ENCODE measurements at regions not wholly inside any gene's neighbourhood (a gene's known extent, or its start where the extent isn't known, plus 50 kb on each side); places are given as distances from the start of the nearest gene placed in this dataset.

GRCh38 chr22:48891688-48892577, 935.7 kb downstream of the BRD1 start:
- DNase-seq (ENCODE audit: low read depth, low spot score), result peak; percentile 39

GRCh38 chr22:48890693-48891554, 936.7 kb downstream of the BRD1 start:
- in situ Hi-C loops (cut with HindIII; ENCODE audit: low pct_unique_long_range_greater_than_20kb, low sequenced_read_pairs), result no loop called here
- DNase-seq (ENCODE audit: low read depth, low spot score), result no peak

More at GRCh38 chr22:48891688-48892577, 935.7 kb downstream of the BRD1 start:
- in situ Hi-C loops (cut with HindIII; ENCODE audit: low pct_unique_long_range_greater_than_20kb, low sequenced_read_pairs), result no loop called here

- in situ Hi-C loops (cut with HindIII; ENCODE audit: low pct_unique_long_range_greater_than_20kb, low sequenced_read_pairs), result no loop called here
- no peak for DNase-seq (ENCODE audit: low read depth, low spot score)
Measured at GRCh38 chr22:48889887-48890692, 937.6 kb downstream of the BRD1 start.

- in situ Hi-C loops (cut with HindIII; ENCODE audit: low pct_unique_long_range_greater_than_20kb, low sequenced_read_pairs), result no loop called here
- DNase-seq (ENCODE audit: low read depth, low spot score), result no peak
Measured at GRCh38 chr22:48889209-48889830, 938.4 kb downstream of the BRD1 start.

- no peak for DNase-seq (ENCODE audit: low read depth, low spot score)
- in situ Hi-C loops (cut with HindIII; ENCODE audit: low pct_unique_long_range_greater_than_20kb, low sequenced_read_pairs), result no loop called here
Measured at GRCh38 chr22:48888466-48889208, 939.0 kb downstream of the BRD1 start.

- in situ Hi-C loops (cut with HindIII; ENCODE audit: low pct_unique_long_range_greater_than_20kb, low sequenced_read_pairs), result no loop called here
- no peak for DNase-seq (ENCODE audit: low read depth, low spot score)
Measured at GRCh38 chr22:48887394-48888332, 940.0 kb downstream of the BRD1 start.

GRCh38 chr22:48886604-48887393, 940.9 kb downstream of the BRD1 start:
- DNase-seq (ENCODE audit: low read depth, low spot score), result no peak
- in situ Hi-C loops (cut with HindIII; ENCODE audit: low pct_unique_long_range_greater_than_20kb, low sequenced_read_pairs), result no loop called here

GRCh38 chr22:48885919-48886305, 941.8 kb downstream of the BRD1 start:
- in situ Hi-C loops (cut with HindIII; ENCODE audit: low pct_unique_long_range_greater_than_20kb, low sequenced_read_pairs), result no loop called here
- DNase-seq (ENCODE audit: low read depth, low spot score), result no peak

- in situ Hi-C loops (cut with HindIII; ENCODE audit: low pct_unique_long_range_greater_than_20kb, low sequenced_read_pairs), result no loop called here
- no peak for DNase-seq (ENCODE audit: low read depth, low spot score)
Measured at GRCh38 chr22:48885271-48885918, 942.3 kb downstream of the BRD1 start.

- in situ Hi-C loops (cut with HindIII; ENCODE audit: low pct_unique_long_range_greater_than_20kb, low sequenced_read_pairs), result no loop called here
- no peak for DNase-seq (ENCODE audit: low read depth, low spot score)
Measured at GRCh38 chr22:48884786-48885185, 942.9 kb downstream of the BRD1 start.

GRCh38 chr22:48884324-48884723, 943.3 kb downstream of the BRD1 start:
- in situ Hi-C loops (cut with HindIII; ENCODE audit: low pct_unique_long_range_greater_than_20kb, low sequenced_read_pairs), result no loop called here
- DNase-seq (ENCODE audit: low read depth, low spot score), result no peak

GRCh38 chr22:48883211-48883960, 944.3 kb downstream of the BRD1 start:
- in situ Hi-C loops (cut with HindIII; ENCODE audit: low pct_unique_long_range_greater_than_20kb, low sequenced_read_pairs), result no loop called here
- no peak for DNase-seq (ENCODE audit: low read depth, low spot score)

GRCh38 chr22:48882636-48883200, 945.0 kb downstream of the BRD1 start:
- in situ Hi-C loops (cut with HindIII; ENCODE audit: low pct_unique_long_range_greater_than_20kb, low sequenced_read_pairs), result no loop called here
- DNase-seq (ENCODE audit: low read depth, low spot score), result no peak

Data from SK-MEL-5 (cell line).